CD4-positive, alpha-beta T cell (primary cell): ENCODE measurements at regions not wholly inside any gene's neighbourhood (a gene's known extent, or its start where the extent isn't known, plus 50 kb on each side); places are given as distances from the start of the nearest gene placed in this dataset.

Experiments used
- ATAC-seq: fragments of 200-7000 bp; cut with Tn5 transposase; one replicate; pipeline ENCODE4 v1.10.0; 2022; ENCODE audit warnings: mild to moderate bottlenecking; ENCODE audit not compliant: poor library complexity
- CTCF ChIA-PET: fragments of 350-600 bp; sonication (Branson Sonifier 250); formaldehyde crosslinking; loops from one replicate; lab custom pipeline; 2021; ENCODE audit warnings: antibody characterized with exemption, inconsistent platforms; lab: Charles Lee
- POLR2A ChIA-PET: fragments of 350-600 bp; sonication (Branson Sonifier 250); formaldehyde crosslinking; loops from one replicate; lab custom pipeline; 2021; ENCODE audit warnings: antibody characterized with exemption, inconsistent platforms; lab: Charles Lee
- DNase-seq, 14 experiments: peaks; one replicate each; pipeline ENCODE4 v3.0.0-alpha.2; 2013 to 2020; ENCODE audit warnings: mixed read lengths in 2 of 14
- H3K27ac ChIP-seq, 2 donors: one replicate each; pipeline versions ENCODE4 v1.5.1 to v1.7.0; 2013; ENCODE audit warnings: low read length in 2 of 2, low read depth in 1 of 2, mild to moderate bottlenecking in 1 of 2
- H3K27me3 ChIP-seq, 2 experiments: 1 replicate in 1 of 2; 2 replicates in 1 of 2; pipeline versions ENCODE4 v1.6.1 to v1.7.0; 2013; ENCODE audit warnings: low read length in 2 of 2, control low read depth in 1 of 2, mild to moderate bottlenecking in 1 of 2, moderate library complexity in 1 of 2; ENCODE audit not compliant: insufficient read depth in 2 of 2, control insufficient read depth in 1 of 2
- H3K36me3 ChIP-seq: one replicate; pipeline ENCODE4 v1.6.1; 2013; ENCODE audit warnings: low read length, control low read depth; ENCODE audit not compliant: insufficient read depth
- H3K4me1 ChIP-seq: one replicate; pipeline ENCODE4 v1.6.1; 2013; ENCODE audit warnings: low read length, control low read depth; ENCODE audit not compliant: insufficient read depth
- H3K4me3 ChIP-seq: one replicate; pipeline ENCODE4 v1.5.1; 2013; ENCODE audit warnings: mild to moderate bottlenecking, low read length, moderate library complexity
- H3K9me3 ChIP-seq, 2 experiments: 1 replicate in 1 of 2; 2 replicates in 1 of 2; pipeline versions ENCODE4 v1.6.1 to v1.7.0; 2013; ENCODE audit warnings: low read length in 2 of 2, mild to moderate bottlenecking in 2 of 2, control low read depth in 1 of 2, moderate library complexity in 1 of 2; ENCODE audit not compliant: control insufficient read depth in 1 of 2, insufficient read depth in 1 of 2
- H3K27ac Mint-ChIP-seq: one replicate; pipeline ENCODE4 v1.8.0; 2020; ENCODE audit warnings: mixed read lengths
- H3K27me3 Mint-ChIP-seq: one replicate; pipeline ENCODE4 v1.8.0; 2021; ENCODE audit warnings: mixed read lengths
- H3K36me3 Mint-ChIP-seq: one replicate; pipeline ENCODE4 v1.8.0; 2021; ENCODE audit warnings: low read depth, mixed read lengths
- H3K4me1 Mint-ChIP-seq: one replicate; pipeline ENCODE4 v1.8.0; 2021; ENCODE audit warnings: low read depth, mixed read lengths
- H3K4me3 Mint-ChIP-seq: one replicate; pipeline ENCODE4 v1.8.0; 2020; ENCODE audit warnings: mild to moderate bottlenecking, mixed read lengths
- H3K9me3 Mint-ChIP-seq: one replicate; pipeline ENCODE4 v1.8.0; 2020; ENCODE audit warnings: mixed read lengths
- intact Hi-C, 2 experiments: fragments of 100-400 bp; cut with DNase I in 1 of 2; cut with micrococcal nuclease in 1 of 2; formaldehyde crosslinking; loops; one replicate each; pipeline versions ENCODE4 v1.15.1 to v1.9.0; 2023 to 2025; cut with DNase I, micrococcal nuclease
- TF ChIP-seq, protein P1 (sequence below): fragments of 200-600 bp; IDR thresholded peaks from one replicate; pipeline ENCODE4 v1.8.0; 2022; ENCODE audit warnings: antibody characterized with exemption, mild to moderate bottlenecking

DNA sequence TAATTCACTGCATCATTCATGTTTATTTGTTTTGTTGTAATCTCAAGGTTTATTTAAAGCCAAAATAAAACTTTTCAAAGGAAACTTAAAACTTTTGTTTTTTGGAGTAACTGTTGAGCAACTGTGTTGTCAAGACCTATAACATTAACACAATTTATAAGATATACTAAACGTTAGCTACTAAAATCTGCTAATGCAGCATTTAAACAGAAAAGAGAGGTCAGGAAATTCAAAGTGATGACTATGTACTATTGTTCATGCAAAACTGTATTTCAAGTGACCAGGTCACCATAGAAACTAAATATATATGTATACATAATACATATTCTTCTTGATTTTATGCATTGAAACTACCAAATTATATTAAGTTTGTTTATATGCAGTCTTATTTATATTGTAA is 1740.9 kb downstream of the EFNA5 start:
- ChIA-PET POLR2A (no interaction called here), CTCF (no interaction called here)
- H3K9me3 ChIP-seq: peaks cover 0 to 5% of the 10 kb centered on the region in 2 experiments
- H3K27ac Mint-ChIP-seq: no peak overlapping the region
- ATAC-seq (no peak), DNase-seq (no peak)
- peaks cover 7% of the 10 kb centered on the region for H3K9me3 Mint-ChIP-seq
- no peaks in the 10 kb centered on the region for H3K4me1 ChIP-seq
- H3K36me3 ChIP-seq: no peaks in the 10 kb centered on the region
- intact Hi-C loops: no loop called here
- no peaks in the 10 kb centered on the region for H3K36me3 Mint-ChIP-seq
- no peaks in the 10 kb centered on the region for H3K4me1 Mint-ChIP-seq
- TF ChIP-seq, protein P1, sequence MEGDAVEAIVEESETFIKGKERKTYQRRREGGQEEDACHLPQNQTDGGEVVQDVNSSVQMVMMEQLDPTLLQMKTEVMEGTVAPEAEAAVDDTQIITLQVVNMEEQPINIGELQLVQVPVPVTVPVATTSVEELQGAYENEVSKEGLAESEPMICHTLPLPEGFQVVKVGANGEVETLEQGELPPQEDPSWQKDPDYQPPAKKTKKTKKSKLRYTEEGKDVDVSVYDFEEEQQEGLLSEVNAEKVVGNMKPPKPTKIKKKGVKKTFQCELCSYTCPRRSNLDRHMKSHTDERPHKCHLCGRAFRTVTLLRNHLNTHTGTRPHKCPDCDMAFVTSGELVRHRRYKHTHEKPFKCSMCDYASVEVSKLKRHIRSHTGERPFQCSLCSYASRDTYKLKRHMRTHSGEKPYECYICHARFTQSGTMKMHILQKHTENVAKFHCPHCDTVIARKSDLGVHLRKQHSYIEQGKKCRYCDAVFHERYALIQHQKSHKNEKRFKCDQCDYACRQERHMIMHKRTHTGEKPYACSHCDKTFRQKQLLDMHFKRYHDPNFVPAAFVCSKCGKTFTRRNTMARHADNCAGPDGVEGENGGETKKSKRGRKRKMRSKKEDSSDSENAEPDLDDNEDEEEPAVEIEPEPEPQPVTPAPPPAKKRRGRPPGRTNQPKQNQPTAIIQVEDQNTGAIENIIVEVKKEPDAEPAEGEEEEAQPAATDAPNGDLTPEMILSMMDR: no peak
- H3K4me3 ChIP-seq: no peak overlapping the region
- no peaks in the 10 kb centered on the region for H3K27me3 ChIP-seq
- no peak overlapping the region for H3K27ac ChIP-seq
- H3K27me3 Mint-ChIP-seq: no peaks in the 10 kb centered on the region
- H3K4me3 Mint-ChIP-seq: no peak overlapping the region

DNA sequence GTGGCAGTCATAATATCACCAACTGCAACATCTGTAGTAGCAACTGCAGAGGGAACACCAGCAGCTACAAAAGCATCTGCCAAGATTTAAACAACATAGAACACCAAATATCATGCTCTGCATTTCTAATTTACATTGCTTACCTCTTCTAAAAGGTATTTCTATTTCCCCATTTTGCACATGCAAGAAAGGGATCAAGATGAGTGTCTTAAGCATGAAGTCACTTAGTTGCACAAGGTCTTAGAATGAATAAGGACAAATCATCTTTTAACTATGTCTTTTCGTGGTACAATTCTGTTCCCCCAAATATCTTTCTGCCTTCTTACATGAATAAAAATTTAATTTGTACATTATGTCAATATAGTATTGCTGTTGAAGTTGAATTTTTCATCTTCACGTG is 1746.4 kb downstream of the EFNA5 start:
- H3K27me3 ChIP-seq: no peaks in the 10 kb centered on the region
- H3K27ac ChIP-seq: no peak overlapping the region
- ATAC-seq (no peak), DNase-seq (no peak)
- POLR2A ChIA-PET: no interaction called here
- peaks cover 0 to 10% of the 10 kb centered on the region in 2 experiments for H3K9me3 ChIP-seq
- H3K27me3 Mint-ChIP-seq: no peaks in the 10 kb centered on the region
- H3K9me3 Mint-ChIP-seq: peaks cover 12% of the 10 kb centered on the region
- H3K27ac Mint-ChIP-seq: no peak overlapping the region
- no peaks in the 10 kb centered on the region for H3K36me3 ChIP-seq
- CTCF ChIA-PET: no interaction called here
- TF ChIP-seq, protein P1: no peak
- H3K4me1 Mint-ChIP-seq: no peaks in the 10 kb centered on the region
- no peak overlapping the region for H3K4me3 ChIP-seq
- no peaks in the 10 kb centered on the region for H3K4me1 ChIP-seq
- no peaks in the 10 kb centered on the region for H3K36me3 Mint-ChIP-seq
- intact Hi-C loops: no loop called here
- no peak overlapping the region for H3K4me3 Mint-ChIP-seq

DNA sequence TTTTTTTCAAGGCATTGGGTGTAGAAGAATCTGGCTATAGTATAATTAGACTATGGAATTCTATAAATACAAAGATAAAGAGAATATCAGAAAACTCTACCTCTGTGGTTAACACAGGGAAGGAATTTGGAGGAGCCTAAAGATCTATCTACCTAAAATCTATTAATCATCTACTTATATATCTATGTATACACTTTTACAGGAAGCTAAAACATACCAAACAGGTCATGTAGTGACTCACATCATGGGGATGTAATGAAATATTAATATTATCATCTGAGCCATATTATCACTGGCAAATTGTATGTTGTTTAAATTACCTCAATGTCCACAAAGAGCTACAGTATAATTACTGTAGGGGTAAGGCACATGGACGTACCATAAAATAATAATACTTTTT is 1748.2 kb downstream of the EFNA5 start:
- TF ChIP-seq, protein P1: no peak
- ATAC-seq (no peak), DNase-seq (no peak)
- Mint-ChIP-seq H3K4me1 (no peaks in the 10 kb centered on the region), H3K4me3 (no peak overlapping the region), H3K36me3 (no peaks in the 10 kb centered on the region), H3K27ac (no peak overlapping the region), H3K27me3 (no peaks in the 10 kb centered on the region), H3K9me3 (peaks cover 12% of the 10 kb centered on the region)
- no peaks in the 10 kb centered on the region for H3K36me3 ChIP-seq
- intact Hi-C loops: no loop called here
- H3K4me3 ChIP-seq: no peak overlapping the region
- H3K27ac ChIP-seq: no peak overlapping the region
- no peaks in the 10 kb centered on the region for H3K4me1 ChIP-seq
- peaks cover 4 to 7% of the 10 kb centered on the region in 2 experiments for H3K9me3 ChIP-seq
- ChIA-PET POLR2A (interaction anchor here (0.5 kb wide), 1 partner anchor 1471 kb away, joined by 3 read pairs; no protein-coding TSS in a partner anchor), CTCF (no interaction called here)
- H3K27me3 ChIP-seq: no peaks in the 10 kb centered on the region
